Retinal pigment epithelial cell (primary cell): ENCODE measurements at regions not wholly inside any gene's neighbourhood (a gene's known extent, or its start where the extent isn't known, plus 50 kb on each side); places are given as distances from the start of the nearest gene placed in this dataset.

Source experiments
- DNase-seq: peaks from one replicate; pipeline ENCODE4 v3.0.0-alpha.2; 2010; ENCODE audit warnings: low read depth
- H3K4me3 ChIP-seq: 2 replicates; pipeline ENCODE4 v1.5.1; 2011; ENCODE audit warnings: mild to moderate bottlenecking, low read length, control low read depth, moderate library complexity
- CTCF ChIP-seq: conservative IDR thresholded peaks from 2 replicates; pipeline ENCODE4 v1.5.1; 2011; ENCODE audit warnings: low read depth, low read length, control low read depth, inconsistent platforms

GRCh38 chr7:26000841-26001240 lies 151.2 kb upstream of the NFE2L3 start:
- DNase-seq, result no peak
- no peak overlapping the region for H3K4me3 ChIP-seq
- TF ChIP-seq CTCF, result no peak

GRCh38 chr7:26001662-26002244 lies 150.2 kb upstream of the NFE2L3 start:
- no peak for TF ChIP-seq CTCF
- H3K4me3 ChIP-seq, result no peak overlapping the region
- DNase-seq, result no peak

- DNase-seq, result no peak
- H3K4me3 ChIP-seq, result no peak overlapping the region
- no peak for TF ChIP-seq CTCF
These were observed 146.2 kb upstream of the NFE2L3 start for GRCh38 chr7:26005683-26006410.

- DNase-seq, result no peak
- TF ChIP-seq CTCF, result no peak
- no peak overlapping the region for H3K4me3 ChIP-seq
These were observed 145.6 kb upstream of the NFE2L3 start for GRCh38 chr7:26006426-26006825.

- no peak overlapping the region for H3K4me3 ChIP-seq
- no peak for DNase-seq
- TF ChIP-seq CTCF, result no peak
These were observed 144.5 kb upstream of the NFE2L3 start for GRCh38 chr7:26007510-26007909.

GRCh38 chr7:26008428-26008827 lies 143.6 kb upstream of the NFE2L3 start:
- peak; percentile 5 for DNase-seq
- no peak for TF ChIP-seq CTCF
- H3K4me3 ChIP-seq, result no peak overlapping the region
